Spinal cord (tissue), 9 donors: ENCODE measurements at regions not wholly inside any gene's neighbourhood (a gene's known extent, or its start where the extent isn't known, plus 50 kb on each side); places are given as distances from the start of the nearest gene placed in this dataset.

Experiments used
- DNase-seq, 6 donors: peaks; one replicate each; pipeline versions ENCODE4 v3.0.0 to v3.0.0-alpha.2; 2013 to 2015; ENCODE audit warnings: low spot score in 6 of 6, low read depth in 4 of 6
- H3K27ac ChIP-seq: one replicate; pipeline ENCODE4 v1.5.1; 2013; ENCODE audit warnings: low read depth, low read length, control low read depth
- H3K27me3 ChIP-seq: one replicate; pipeline ENCODE4 v1.6.1; 2013; ENCODE audit warnings: low read length; ENCODE audit not compliant: control insufficient read depth, insufficient read depth
- H3K36me3 ChIP-seq: one replicate; pipeline ENCODE4 v1.6.1; 2013; ENCODE audit warnings: low read length; ENCODE audit not compliant: control insufficient read depth, insufficient read depth
- H3K4me1 ChIP-seq: one replicate; pipeline ENCODE4 v1.6.1; 2013; ENCODE audit warnings: low read length; ENCODE audit not compliant: control insufficient read depth, insufficient read depth
- H3K4me3 ChIP-seq: one replicate; pipeline ENCODE4 v1.5.1; 2013; ENCODE audit warnings: low read depth, low read length, control low read depth
- H3K9me3 ChIP-seq: one replicate; pipeline ENCODE4 v1.6.1; 2013; ENCODE audit warnings: low read length; ENCODE audit not compliant: control insufficient read depth, insufficient read depth
- WGBS: methylation state at CpG from one replicate; pipeline ENCODE4 v1.1.5; 2013; ENCODE audit warnings: missing lambda C conversion rate; ENCODE audit not compliant: insufficient coverage; 5-methylcytosine and 5-hydroxymethylcytosine counted together
- donor health status: healthy.

DNA sequence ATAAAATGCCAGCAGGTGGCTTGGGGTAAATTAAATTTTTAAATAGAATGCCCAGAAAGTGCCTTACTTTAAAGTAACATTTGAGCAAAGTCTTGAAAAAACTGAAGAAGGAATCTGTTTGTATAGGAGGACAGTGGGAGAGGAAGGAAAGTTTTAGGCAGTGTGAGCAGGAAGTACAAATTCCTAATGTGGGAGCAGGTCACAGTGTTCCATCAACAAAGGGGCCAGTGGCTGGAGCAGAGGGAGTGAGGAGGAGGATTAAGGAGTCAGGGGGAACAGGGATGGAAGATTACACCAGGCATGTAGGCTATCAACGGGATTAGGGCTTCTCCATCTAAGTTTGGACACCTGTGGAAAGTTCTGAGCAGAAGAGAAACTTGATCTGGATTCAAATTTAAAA is 439.2 kb upstream of the REG3G start:
- 92% methylated on average over 1 of the region's 1 CpG for WGBS
- no peak overlapping the region for H3K27ac ChIP-seq
- no peak for DNase-seq
- H3K4me3 ChIP-seq, result no peak overlapping the region
- H3K9me3 ChIP-seq, result no peaks in the 10 kb centered on the region
- H3K27me3 ChIP-seq, result no peaks in the 10 kb centered on the region
- H3K36me3 ChIP-seq, result no peaks in the 10 kb centered on the region
- no peaks in the 10 kb centered on the region for H3K4me1 ChIP-seq

DNA sequence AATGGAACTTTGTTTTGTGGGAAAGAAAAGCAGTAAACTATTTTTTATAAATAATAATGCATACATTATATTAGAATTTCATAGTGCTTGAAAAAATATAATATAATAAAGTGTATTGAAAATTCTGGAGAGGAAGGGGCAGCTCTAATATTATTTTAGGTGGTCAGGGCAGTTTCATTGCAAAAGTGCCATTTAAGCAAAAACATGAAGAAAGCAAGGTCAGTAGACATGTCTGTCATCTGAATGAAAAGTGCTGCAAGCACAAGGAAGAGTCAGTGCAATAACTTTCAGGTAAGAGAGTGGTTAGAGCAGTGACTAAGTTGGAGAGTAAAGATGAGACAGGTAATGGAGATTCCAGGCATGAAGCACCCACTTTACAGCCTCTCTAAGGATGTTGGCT is 435.6 kb upstream of the REG3G start:
- no peaks in the 10 kb centered on the region for H3K4me1 ChIP-seq
- H3K27ac ChIP-seq, result no peak overlapping the region
- no peak for DNase-seq
- H3K27me3 ChIP-seq, result no peaks in the 10 kb centered on the region
- H3K4me3 ChIP-seq, result no peak overlapping the region
- no peaks in the 10 kb centered on the region for H3K36me3 ChIP-seq
- no peaks in the 10 kb centered on the region for H3K9me3 ChIP-seq

GRCh38 chr2:78592491-78592890 is 433.0 kb upstream of the REG3G start:
- Histone ChIP-seq H3K27ac (no peak overlapping the region), H3K36me3 (no peaks in the 10 kb centered on the region), H3K27me3 (no peaks in the 10 kb centered on the region), H3K4me3 (no peak overlapping the region), H3K4me1 (no peaks in the 10 kb centered on the region), H3K9me3 (no peaks in the 10 kb centered on the region)
- DNase-seq, result peak in 1 of 6 donors; percentile 13
- no CpG with 5 or more reads among the region's 3 CpGs for WGBS

DNA sequence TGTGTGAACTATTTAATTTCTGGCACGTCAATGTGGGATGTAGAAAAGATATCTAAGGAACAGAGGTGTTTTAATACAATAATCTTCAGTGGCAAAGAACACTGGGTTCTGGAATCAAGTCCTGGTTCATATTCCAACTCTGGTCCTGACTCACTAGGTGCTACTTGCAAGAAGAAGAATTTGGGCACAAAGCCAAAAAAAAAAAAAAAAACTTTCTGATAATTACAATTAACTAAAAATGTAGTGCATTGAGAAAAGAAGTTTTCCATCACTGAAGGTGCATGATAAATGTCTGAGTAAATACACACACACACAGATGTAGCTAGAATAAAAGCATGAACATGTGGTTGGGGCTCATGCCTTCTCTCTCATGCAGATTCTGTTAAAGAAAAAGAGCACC is 424.4 kb upstream of the REG3G start:
- Histone ChIP-seq H3K27ac (no peak overlapping the region), H3K27me3 (no peaks in the 10 kb centered on the region), H3K4me3 (no peak overlapping the region), H3K36me3 (no peaks in the 10 kb centered on the region), H3K4me1 (no peaks in the 10 kb centered on the region), H3K9me3 (no peaks in the 10 kb centered on the region)
- DNase-seq, result no peak
- no CpG with 5 or more reads among the region's 1 CpG for WGBS

GRCh38 chr2:78602862-78603261 is 422.6 kb upstream of the REG3G start:
- Histone ChIP-seq H3K4me3 (no peak overlapping the region), H3K27ac (no peak overlapping the region), H3K36me3 (no peaks in the 10 kb centered on the region), H3K4me1 (no peaks in the 10 kb centered on the region), H3K9me3 (no peaks in the 10 kb centered on the region), H3K27me3 (no peaks in the 10 kb centered on the region)
- no CpG with 5 or more reads among the region's 4 CpGs for WGBS
- no peak for DNase-seq

GRCh38 chr2:78606895-78607294 is 418.6 kb upstream of the REG3G start:
- H3K36me3 ChIP-seq, result no peaks in the 10 kb centered on the region
- no peaks in the 10 kb centered on the region for H3K4me1 ChIP-seq
- 34% methylated on average over 2 of the region's 2 CpGs for WGBS
- H3K27ac ChIP-seq, result no peak overlapping the region
- DNase-seq, result no peak
- no peaks in the 10 kb centered on the region for H3K27me3 ChIP-seq
- H3K4me3 ChIP-seq, result no peak overlapping the region
- no peaks in the 10 kb centered on the region for H3K9me3 ChIP-seq

GRCh38 chr2:78614726-78615125 is 410.8 kb upstream of the REG3G start:
- no peak for DNase-seq
- Histone ChIP-seq H3K27ac (no peak overlapping the region), H3K27me3 (no peaks in the 10 kb centered on the region), H3K4me3 (no peak overlapping the region), H3K9me3 (no peaks in the 10 kb centered on the region), H3K36me3 (no peaks in the 10 kb centered on the region), H3K4me1 (no peaks in the 10 kb centered on the region)
- WGBS, result no CpG with 5 or more reads among the region's 1 CpG

DNA sequence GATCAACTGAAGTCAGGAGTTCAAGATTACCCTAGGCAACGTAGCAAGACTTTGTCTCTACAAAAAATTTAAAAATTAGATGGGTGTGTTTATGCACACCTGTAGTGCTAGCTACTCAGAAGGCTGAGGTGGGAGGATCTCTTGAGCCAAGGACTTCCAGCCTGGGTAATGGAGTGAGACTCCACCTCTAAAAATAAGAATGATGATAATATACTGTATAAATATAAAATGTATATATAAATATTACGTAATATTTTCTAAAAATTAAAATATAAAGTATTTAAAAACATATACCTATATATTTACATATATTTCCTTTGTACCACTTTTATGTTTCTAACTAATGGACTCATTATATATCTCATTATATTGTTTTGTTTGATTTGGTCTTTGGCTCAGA is 409.5 kb upstream of the REG3G start:
- no peaks in the 10 kb centered on the region for H3K9me3 ChIP-seq
- WGBS, result no CpG with 5 or more reads among the region's 2 CpGs
- no peaks in the 10 kb centered on the region for H3K4me1 ChIP-seq
- no peak overlapping the region for H3K4me3 ChIP-seq
- H3K27ac ChIP-seq, result no peak overlapping the region
- no peak for DNase-seq
- H3K36me3 ChIP-seq, result no peaks in the 10 kb centered on the region
- no peaks in the 10 kb centered on the region for H3K27me3 ChIP-seq

DNA sequence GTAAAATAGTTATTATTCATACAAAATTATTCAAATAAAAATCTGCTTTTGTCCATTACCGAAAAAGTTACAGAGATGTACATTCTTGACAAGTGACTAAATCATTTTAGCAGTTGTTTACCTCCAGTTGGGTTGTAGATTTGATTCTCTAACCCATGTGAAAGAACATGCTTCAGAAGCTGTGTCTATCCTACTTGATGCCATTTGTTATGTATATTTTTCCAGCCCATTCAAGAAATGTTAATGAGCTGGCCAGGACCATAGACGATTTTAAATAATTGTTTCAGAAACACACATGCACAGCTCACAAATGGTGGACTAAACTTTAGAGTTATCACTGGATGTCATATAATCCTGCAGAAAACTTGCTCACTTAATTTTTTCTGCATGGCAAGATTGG is 391.1 kb upstream of the REG3G start:
- WGBS, result no CpG with 5 or more reads among the region's 2 CpGs
- Histone ChIP-seq H3K4me1 (no peaks in the 10 kb centered on the region), H3K27ac (no peak overlapping the region), H3K4me3 (no peak overlapping the region), H3K27me3 (no peaks in the 10 kb centered on the region), H3K36me3 (no peaks in the 10 kb centered on the region), H3K9me3 (no peaks in the 10 kb centered on the region)
- DNase-seq, result no peak

DNA sequence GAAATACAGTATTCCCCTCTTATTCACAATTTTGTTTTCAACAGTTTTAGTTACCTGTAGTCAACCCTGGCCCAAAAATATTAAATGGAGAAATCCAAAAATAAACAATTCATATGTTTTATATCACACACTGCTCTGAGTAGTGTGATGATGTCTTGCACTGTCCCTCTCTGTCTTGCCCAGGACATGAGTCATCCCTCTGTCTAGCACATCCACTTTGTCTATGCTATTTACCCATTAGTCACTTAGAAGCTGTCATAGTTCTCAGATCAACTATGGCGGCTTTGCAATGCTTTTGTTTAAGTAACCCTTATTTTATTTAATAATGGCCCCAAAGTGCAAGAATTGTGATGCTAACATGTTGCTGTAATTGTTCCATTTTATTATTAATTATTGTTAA is 380.6 kb upstream of the REG3G start:
- no CpG with 5 or more reads among the region's 1 CpG for WGBS
- no peaks in the 10 kb centered on the region for H3K4me1 ChIP-seq

More for the DNA sequence above, 380.6 kb upstream of the REG3G start:
- Histone ChIP-seq H3K27ac (no peak overlapping the region), H3K9me3 (no peaks in the 10 kb centered on the region), H3K4me3 (no peak overlapping the region), H3K27me3 (no peaks in the 10 kb centered on the region), H3K36me3 (no peaks in the 10 kb centered on the region)
- DNase-seq, result no peak
